Mesothelial cell of epicardium (in vitro differentiated cells): ENCODE measurements at regions not wholly inside any gene's neighbourhood (a gene's known extent, or its start where the extent isn't known, plus 50 kb on each side); places are given as distances from the start of the nearest gene placed in this dataset.
"Not testable (repeated sequence)": the region's sequence is repeated elsewhere in the genome, so short reads cannot be mapped to it uniquely, and the experiment has no call there.

Source experiments
- DNase-seq, 2 experiments: peaks; one replicate each; pipeline ENCODE4 v3.0.0; 2021; ENCODE audit warnings: low spot score in 2 of 2; ENCODE audit not compliant: unreplicated experiment in 2 of 2
- H3K27ac Mint-ChIP-seq: 2 replicates; pipeline ENCODE4 v1.8.0; 2021; ENCODE audit warnings: mixed read lengths
- H3K27me3 Mint-ChIP-seq: 2 replicates; pipeline ENCODE4 v1.8.0; 2021; ENCODE audit warnings: low read depth, mixed read lengths
- H3K36me3 Mint-ChIP-seq: 2 replicates; pipeline ENCODE4 v1.8.0; 2021; ENCODE audit warnings: mixed read lengths
- H3K4me1 Mint-ChIP-seq: 2 replicates; pipeline ENCODE4 v1.8.0; 2021; ENCODE audit warnings: mixed read lengths
- H3K4me3 Mint-ChIP-seq: 2 replicates; pipeline ENCODE4 v1.8.0; 2021; ENCODE audit warnings: mild to moderate bottlenecking, moderate library complexity, mixed read lengths
- H3K9me3 Mint-ChIP-seq: 2 replicates; pipeline ENCODE4 v1.8.0; 2021; ENCODE audit warnings: mixed read lengths
- TF ChIP-seq, protein P1 (sequence below): fragments of 200-600 bp; sonication (generic); IDR thresholded peaks from one replicate; pipeline ENCODE4 v1.5.0; 2021; ENCODE audit warnings: antibody characterized with exemption; ENCODE audit not compliant: unreplicated experiment

GRCh38 chr2:37576831-37577230 is 94.6 kb downstream of the CDC42EP3 start:
- Mint-ChIP-seq H3K4me1 (peaks cover 3% of the 10 kb centered on the region), H3K9me3 (peaks cover 18% of the 10 kb centered on the region), H3K36me3 (no peaks in the 10 kb centered on the region), H3K27ac (no peak overlapping the region), H3K27me3 (no peaks in the 10 kb centered on the region), H3K4me3 (no peak overlapping the region)
- TF ChIP-seq, protein P1, sequence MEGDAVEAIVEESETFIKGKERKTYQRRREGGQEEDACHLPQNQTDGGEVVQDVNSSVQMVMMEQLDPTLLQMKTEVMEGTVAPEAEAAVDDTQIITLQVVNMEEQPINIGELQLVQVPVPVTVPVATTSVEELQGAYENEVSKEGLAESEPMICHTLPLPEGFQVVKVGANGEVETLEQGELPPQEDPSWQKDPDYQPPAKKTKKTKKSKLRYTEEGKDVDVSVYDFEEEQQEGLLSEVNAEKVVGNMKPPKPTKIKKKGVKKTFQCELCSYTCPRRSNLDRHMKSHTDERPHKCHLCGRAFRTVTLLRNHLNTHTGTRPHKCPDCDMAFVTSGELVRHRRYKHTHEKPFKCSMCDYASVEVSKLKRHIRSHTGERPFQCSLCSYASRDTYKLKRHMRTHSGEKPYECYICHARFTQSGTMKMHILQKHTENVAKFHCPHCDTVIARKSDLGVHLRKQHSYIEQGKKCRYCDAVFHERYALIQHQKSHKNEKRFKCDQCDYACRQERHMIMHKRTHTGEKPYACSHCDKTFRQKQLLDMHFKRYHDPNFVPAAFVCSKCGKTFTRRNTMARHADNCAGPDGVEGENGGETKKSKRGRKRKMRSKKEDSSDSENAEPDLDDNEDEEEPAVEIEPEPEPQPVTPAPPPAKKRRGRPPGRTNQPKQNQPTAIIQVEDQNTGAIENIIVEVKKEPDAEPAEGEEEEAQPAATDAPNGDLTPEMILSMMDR = no peak
- DNase-seq = no peak

GRCh38 chr2:37579192-37579713 is 92.2 kb downstream of the CDC42EP3 start:
- no peak for DNase-seq
- Mint-ChIP-seq H3K36me3 (no peaks in the 10 kb centered on the region), H3K27ac (no peak overlapping the region), H3K27me3 (no peaks in the 10 kb centered on the region), H3K9me3 (peaks cover 18% of the 10 kb centered on the region), H3K4me1 (peaks cover 21% of the 10 kb centered on the region), H3K4me3 (no peak overlapping the region)
- TF ChIP-seq, protein P1 = no peak

DNA sequence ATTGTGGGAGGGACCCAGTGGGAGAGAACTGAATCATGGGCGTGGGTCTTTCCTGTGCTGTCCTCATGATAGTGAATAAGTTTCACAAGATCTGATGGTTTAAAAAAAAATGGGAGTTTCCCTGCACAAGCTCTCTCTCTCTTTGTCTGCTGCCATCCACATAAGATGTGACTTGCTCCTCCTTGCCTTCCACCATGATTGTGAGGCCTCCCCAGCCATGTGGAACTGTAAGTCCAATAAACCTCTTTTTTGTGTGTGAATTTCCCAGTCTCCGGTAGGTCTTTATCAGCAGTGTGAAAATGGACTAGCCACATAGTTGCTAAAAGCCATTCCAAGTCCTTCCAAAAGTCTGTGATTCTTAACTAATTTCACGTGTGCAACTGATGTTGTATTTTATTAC is 91.5 kb downstream of the CDC42EP3 start:
- DNase-seq, H3K27me3 Mint-ChIP-seq, H3K4me3 Mint-ChIP-seq, H3K27ac Mint-ChIP-seq, H3K36me3 Mint-ChIP-seq: not testable (repeated sequence)
- Mint-ChIP-seq H3K4me1 (peaks cover 22% of the 10 kb centered on the region), H3K9me3 (peaks cover 18% of the 10 kb centered on the region)

DNA sequence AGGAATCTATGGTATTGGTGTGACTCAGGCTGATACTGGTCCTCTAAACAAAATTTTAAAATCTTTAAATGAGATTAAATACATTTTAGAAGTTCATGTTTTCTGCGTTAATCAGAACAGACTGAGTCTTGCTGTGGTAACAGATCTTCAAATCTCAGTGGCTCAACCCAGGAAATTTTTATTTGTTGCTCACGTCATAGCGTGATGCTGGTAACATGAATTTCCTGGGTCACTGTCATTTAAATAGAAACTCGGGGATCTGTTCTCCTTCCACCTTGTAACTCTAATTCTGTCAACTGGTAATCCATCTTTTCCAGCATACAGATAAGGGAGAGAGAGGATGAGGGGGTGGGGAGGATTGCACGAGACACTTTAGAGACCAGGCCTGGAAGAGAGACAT is 90.0 kb downstream of the CDC42EP3 start:
- Mint-ChIP-seq H3K4me3 (no peak overlapping the region), H3K9me3 (peaks cover 14% of the 10 kb centered on the region), H3K27ac (peak overlapping the region; percentile 17), H3K27me3 (no peaks in the 10 kb centered on the region), H3K4me1 (peaks cover 33% of the 10 kb centered on the region), H3K36me3 (no peaks in the 10 kb centered on the region)
- TF ChIP-seq, protein P1 = no peak
- DNase-seq = no peak

GRCh38 chr2:37582481-37583220 is 88.8 kb downstream of the CDC42EP3 start:
- peaks cover 13% of the 10 kb centered on the region for H3K9me3 Mint-ChIP-seq
- TF ChIP-seq, protein P1 = no peak
- DNase-seq = no peak
- no peak overlapping the region for H3K27ac Mint-ChIP-seq
- H3K4me3 Mint-ChIP-seq = no peak overlapping the region
- peaks cover 44% of the 10 kb centered on the region for H3K4me1 Mint-ChIP-seq
- no peaks in the 10 kb centered on the region for H3K27me3 Mint-ChIP-seq
- H3K36me3 Mint-ChIP-seq = no peaks in the 10 kb centered on the region

DNA sequence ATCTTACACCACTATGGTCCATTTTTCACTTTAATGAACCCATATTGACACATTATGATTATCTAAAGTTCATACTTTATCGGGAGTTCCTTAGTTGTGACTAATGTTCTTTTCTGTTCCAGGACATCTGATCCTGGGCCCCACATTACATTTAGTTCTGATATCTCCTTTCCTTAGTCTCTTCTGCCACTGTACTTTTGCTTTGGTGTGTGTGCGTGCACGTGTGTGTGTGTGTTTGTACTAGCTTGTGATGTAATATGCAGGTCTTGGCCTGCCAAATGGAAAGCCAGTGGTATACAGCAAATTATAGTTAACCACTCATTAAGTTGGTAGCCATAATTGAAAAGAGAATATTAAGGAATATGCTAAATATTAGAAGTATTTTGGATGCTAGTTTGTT is 88.0 kb downstream of the CDC42EP3 start:
- no peak for DNase-seq
- TF ChIP-seq, protein P1 = no peak
- no peaks in the 10 kb centered on the region for H3K27me3 Mint-ChIP-seq
- H3K36me3 Mint-ChIP-seq = no peaks in the 10 kb centered on the region
- H3K4me1 Mint-ChIP-seq = peaks cover 45% of the 10 kb centered on the region
- no peak overlapping the region for H3K4me3 Mint-ChIP-seq
- H3K9me3 Mint-ChIP-seq = peaks cover 13% of the 10 kb centered on the region
- no peak overlapping the region for H3K27ac Mint-ChIP-seq
